ENCODE measurements at regions not wholly inside any gene's neighbourhood (a gene's known extent, or its start where the extent isn't known, plus 50 kb on each side); places are given as distances from the start of the nearest gene placed in this dataset.

GRCh38 chr18:45274026-45274425, 341.2 kb upstream of the SLC14A2 start:
- no peak for DNase-seq

DNA sequence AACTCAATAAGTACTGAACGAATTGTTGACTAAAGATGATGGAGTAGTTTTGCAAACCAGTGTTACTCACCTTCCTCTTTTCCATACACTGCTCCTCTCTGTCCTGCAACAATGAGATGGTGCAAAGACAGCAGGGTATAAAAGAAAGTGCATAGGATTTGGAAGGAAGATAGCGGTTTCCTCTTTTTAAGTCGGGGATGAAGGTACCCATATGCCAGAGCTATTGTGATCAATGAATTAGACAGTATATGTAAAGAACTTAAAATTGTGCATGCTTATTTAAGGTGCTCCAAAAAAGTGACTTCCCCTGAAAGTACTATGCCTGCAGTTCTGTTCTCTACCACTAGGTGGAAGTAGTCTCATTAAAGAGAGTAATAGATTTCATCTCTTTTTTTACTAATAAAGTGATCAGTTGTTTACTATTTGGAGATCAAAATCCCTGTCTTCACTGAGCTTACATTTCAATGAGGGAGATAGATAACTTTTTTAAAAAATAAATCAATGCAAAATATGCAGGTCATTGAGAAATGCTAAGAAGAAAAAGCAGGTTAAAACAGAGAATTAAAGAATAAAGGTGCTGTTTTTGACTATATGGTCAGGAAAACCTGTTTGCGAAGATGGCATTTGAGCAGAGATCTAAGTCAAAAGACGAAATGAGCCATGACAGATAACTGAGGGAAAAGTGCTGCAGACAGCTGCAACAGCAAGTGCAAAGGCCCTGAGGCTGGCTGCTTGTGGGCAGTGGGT, 339.7 kb upstream of the SLC14A2 start:
- DNase-seq = no peak

GRCh38 chr18:45276878-45277277, 338.4 kb upstream of the SLC14A2 start:
- DNase-seq = no peak

- DNase-seq = no peak
Observed at GRCh38 chr18:45277908-45278307, 337.4 kb upstream of the SLC14A2 start.

DNA sequence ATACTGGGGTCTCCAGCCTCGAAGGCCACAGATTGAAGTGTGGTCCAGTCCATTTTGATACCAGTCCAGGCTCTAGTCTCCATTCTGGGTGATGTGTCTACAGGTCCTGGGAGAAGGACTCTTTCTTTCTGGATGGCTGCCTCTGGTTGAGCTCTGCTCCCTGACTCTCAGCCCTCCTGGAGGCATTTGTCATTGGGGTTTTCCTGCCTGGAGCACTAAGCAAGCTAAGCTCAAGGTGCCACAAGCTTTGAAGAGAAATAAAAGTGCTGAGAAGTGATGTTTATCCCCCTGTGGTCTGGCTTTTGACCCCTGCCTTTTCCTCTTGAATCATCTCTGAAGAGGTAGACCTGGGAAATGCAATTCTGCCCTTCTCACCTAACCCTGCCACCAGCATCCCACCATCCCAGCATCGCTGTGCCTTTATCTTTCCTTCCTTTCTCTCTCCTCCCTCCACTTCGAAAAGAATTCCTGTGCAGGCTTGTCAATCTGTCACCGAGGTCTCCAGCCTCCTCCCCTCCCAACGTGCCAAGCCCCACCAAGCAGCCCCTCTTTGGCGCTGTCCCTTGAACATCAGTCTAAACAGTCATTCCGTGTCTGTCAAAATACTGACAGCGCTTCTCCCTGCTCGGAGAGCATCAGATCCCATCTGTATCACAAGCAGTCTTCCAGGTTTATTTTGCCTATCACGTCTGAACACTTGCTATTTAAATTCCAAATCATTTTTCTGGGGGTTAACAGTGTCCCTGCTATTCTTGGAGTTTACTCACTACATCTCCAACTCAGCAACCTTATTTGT, 334.6 kb upstream of the SLC14A2 start:
- no peak for DNase-seq

DNA sequence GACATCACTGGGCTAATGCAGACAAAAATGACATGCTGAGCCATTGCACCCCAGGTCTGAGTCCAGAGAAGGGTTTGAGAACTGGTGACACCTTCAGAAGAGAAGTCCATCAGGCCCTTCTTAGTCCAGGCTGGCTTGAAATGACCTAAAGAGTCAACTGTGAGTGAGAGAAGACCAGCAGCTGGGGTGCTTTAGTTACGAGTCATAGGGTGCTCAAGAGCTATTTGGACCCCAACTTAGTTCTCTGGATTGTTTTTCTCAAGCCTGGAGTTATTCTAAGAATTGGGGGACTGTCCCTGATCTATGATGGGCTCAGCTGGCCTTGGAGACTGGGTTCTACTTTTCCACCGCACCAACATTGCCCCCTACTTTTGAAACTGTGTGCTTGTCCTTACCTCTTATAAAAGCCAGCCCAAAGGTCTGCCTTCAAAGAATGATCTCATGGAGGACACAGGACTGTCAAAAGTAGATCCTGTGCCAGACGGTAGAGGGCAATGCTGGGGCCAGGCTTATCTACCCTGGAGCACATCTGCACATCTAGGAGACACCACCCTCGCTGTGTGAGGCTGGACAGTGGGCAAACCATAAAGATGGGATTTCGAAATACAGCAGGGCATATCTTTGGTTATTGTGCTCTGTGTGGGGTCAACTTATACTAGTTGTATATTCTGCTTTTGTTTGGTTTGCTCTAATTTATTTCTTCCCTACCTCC, 333.0 kb upstream of the SLC14A2 start:
- no peak for DNase-seq

DNA sequence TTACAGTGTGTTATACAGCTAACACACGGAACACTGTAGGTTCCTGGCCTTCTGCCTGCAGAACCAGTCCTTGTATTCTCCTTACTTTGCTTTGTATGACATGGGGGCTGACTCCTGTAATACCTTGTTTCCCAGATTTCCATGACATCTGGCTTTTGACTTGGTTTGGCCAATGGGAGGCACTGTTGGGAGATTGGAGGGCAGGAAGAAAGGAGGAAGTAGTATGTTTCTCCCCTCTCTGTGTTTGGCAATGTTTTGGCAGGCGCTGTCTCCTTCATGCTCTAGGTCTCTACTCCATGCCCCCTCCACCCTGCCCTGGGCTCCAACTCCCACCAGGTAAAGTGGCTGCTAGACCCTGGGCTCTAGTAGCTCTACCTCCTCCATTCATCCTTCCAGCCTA, 331.1 kb upstream of the SLC14A2 start:
- DNase-seq = no peak

- no peak for DNase-seq
Observed at GRCh38 chr18:45284851-45285250, 330.4 kb upstream of the SLC14A2 start.

GRCh38 chr18:45285251-45285650, 330.0 kb upstream of the SLC14A2 start:
- DNase-seq = no peak

DNA sequence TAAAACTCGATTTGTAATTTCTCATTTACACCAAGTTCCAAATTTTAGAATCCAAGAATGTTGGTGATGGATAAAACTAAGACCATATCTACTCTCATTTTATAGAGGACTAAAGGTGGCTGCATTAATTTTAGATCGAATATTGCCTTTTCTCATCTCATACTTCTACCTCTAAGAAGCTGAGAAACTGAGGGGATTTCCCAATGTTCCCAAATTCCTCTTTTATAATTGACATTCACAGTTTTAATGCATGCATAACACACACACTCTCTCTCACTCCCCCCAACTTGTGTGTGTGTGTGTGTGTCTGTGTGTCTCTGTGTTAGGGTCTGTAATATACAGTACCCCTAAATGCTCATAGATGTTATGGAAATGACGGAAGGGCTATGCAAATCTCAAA, 328.8 kb upstream of the SLC14A2 start:
- no peak for DNase-seq

DNA sequence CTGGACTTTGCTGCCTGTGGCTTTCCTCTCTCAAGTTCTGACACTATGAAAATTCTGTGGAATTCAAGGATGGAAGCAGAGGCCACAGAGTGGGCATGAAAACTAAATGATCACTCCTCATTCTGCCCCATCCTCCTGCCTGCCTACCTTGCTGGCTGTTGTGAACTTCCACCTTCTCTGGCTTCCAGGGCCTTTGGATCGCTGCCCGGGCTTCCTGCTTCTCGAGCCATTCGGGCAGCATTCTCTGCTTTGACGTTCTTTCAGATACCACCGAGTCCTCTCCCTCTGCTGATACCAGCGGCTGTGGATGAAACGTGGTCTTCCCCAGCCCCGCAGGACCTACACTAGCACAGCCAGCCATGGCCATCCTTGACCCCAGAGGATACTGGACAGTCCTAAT, 327.7 kb upstream of the SLC14A2 start:
- DNase-seq = no peak

DNA sequence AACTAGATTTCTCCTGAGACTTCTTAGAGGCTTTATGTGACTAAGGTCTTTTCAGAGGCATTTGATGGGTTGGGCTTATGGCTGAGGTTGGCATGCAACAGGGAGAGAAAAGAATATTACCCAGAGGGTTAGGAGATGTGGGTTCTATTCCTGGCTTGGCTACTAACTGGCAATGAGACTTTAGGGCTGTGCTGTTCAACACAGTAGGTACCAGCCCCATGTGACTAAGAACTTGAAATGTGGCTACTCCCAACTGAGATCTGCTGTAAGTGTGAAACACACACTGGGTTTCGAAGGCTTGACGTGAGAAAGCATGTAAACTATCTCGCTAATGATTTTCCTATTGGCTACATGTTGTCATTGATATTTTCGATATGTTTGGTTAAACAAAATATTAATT, 324.9 kb upstream of the SLC14A2 start:
- DNase-seq = no peak

- DNase-seq = peak; percentile 37
Observed at GRCh38 chr18:45291621-45292615, 323.4 kb upstream of the SLC14A2 start.

DNA sequence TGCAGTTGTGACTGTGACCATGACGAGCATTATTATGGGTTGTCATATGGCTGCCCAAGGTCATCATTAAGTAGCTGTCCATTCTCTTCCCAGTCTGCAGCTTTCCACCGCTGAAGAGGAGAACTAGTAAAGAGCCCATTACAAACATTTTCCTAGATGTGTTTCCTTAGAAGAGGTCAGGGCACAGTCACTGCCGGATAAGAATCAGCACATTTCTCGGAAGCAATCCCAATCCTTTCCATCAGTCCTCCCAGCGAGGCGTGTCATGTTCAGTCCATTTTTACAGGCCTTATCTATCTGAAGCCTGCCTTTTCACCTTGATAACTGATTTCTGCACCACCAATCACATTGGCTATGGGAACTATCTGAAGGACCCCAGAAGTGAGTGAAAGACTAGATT, 319.9 kb upstream of the SLC14A2 start:
- DNase-seq = no peak

GRCh38 chr18:45298986-45299385, 316.3 kb upstream of the SLC14A2 start:
- no peak for DNase-seq

DNA sequence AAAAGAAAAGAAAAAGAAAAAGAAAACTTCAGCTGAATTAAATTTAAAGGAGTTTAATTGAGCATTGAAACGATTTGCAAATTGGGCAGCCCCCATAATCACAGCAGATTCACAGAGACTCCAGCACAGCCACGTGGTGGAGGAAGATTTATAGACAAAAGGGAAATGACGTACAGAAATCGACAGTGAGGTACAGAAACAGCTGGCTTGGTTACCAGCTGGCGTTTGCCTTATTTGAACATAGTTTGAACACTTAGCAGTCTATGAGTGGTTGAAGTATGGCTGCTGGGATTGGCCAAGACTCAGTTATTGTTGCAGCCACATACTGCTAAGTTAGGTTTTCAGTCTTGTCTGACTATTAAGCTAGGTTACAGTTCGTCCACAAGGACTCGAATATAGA, 312.2 kb upstream of the SLC14A2 start:
- no peak for DNase-seq

DNA sequence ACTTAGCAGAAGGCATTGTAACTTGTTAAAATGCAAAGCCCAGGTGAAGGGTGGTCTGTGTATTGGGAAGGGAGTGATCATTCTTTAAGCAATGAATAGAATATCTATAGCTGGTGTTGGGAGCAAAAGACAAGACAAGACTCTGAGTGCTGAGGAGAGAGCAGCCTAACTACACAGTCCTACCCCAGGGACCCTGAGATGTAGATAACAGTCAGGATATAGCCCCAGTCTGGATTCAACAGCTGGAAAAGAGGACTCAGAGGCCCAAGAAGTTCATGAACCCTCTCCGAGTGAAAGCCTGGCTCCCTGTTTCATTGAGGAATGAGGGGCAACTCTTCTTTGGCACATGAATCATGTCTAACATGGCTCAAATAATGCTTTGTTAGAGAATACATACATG, 310.7 kb upstream of the SLC14A2 start:
- DNase-seq = no peak

DNA sequence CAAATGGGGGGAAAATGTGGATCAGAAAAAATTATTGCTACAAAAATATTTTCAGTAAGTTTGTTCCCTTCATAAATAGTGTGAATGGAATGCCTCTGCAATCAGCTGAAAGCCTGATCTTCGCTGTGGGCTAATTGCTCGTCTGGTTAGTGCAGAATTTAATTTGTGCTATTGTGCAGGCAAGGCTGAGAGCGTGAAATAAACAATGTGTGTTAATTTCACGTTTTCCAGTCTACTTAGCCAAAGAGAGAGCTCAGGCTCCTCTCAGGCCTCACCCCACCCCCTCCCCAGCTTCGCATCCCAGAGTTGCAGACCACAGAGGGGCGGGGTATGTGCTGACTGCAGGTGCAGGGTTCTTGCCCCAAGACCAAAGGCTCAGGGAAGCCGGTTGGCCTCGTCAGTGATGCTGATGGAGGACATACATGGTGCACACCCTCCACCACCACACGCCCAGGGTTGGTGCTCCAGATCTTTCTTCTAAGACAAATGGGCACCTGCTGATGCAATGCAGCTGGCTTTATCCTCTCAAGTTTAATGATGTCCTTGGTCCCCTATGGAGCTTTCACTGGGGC, 302.6 kb upstream of the SLC14A2 start:
- no peak for DNase-seq

GRCh38 chr18:45316127-45316526, 299.1 kb upstream of the SLC14A2 start:
- DNase-seq = no peak

DNA sequence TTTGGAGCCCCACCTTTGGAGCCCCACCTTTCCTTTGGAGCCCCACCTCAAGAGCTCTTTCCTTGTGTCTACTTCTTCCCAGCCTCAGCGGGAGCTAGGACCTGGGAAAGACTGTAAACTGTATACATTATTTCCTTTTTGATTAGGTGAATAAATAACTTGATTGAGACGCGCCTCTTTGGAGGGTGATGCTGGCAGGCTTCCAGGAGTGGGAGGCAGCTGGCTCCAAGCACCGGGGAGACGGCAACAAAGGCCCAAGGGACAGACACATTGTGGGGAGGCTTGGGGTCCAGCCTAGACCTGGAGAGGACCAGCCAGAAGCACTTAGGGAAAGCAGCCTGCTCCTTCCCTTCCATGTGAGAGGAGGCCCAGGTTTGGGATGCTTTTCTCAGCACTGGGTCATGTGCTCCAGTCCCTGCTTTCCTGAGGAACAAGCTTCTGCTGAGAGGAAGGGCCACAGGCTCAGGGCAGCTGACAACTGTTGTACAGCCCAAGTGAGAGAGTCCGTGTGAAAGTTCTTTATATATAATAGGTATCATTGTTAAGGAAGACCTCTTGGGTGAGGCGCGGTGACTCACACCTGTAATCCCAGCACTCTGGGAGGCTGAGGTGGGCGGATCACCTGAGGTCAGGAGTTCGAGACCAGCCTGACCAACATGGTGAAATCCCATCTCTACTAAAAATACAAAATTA, 297.2 kb upstream of the SLC14A2 start:
- no peak for DNase-seq

GRCh38 chr18:45320724-45321123, 294.6 kb upstream of the SLC14A2 start:
- no peak for DNase-seq

DNA sequence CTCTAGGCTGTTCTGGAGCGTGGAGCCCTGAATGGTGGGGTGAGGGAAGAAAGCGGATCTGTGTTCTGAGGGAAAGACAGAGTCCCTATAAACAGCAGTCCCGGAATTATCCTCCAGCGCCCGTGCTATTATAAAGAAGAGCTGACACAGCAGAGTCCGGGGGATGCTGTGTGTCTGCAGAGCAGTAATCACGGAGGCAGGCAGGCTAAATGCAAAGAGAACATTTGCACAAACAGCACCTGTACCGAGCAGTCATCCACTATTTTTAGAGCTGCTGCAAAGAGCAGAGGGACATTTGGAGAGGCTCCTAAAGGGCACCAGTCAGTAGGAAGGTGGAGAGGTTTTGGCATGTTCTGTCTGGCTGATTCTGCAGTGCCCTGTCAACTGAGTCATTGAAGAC, 293.8 kb upstream of the SLC14A2 start:
- no peak for DNase-seq
